ENCODE measurements at regions not wholly inside any gene's neighbourhood (a gene's known extent, or its start where the extent isn't known, plus 50 kb on each side); places are given as distances from the start of the nearest gene placed in this dataset.
"Not testable (repeated sequence)": the region's sequence is repeated elsewhere in the genome, so short reads cannot be mapped to it uniquely, and the experiment has no call there.

GRCh38 chr11:43135966-43136534 is 175.7 kb upstream of the API5 start:
- no peak for DNase-seq
- Histone ChIP-seq H3K4me1 (no peaks in the 10 kb centered on the region), H3K4me3 (no peak overlapping the region), H3K27ac (no peak overlapping the region), H3K36me3 (no peaks in the 10 kb centered on the region), H3K27me3 (no peaks in the 10 kb centered on the region), H3K9me3 (replicated peaks) (no peaks in the 10 kb centered on the region)

- peak; percentile 17 to 48 for DNase-seq
- H3K4me3 ChIP-seq = no peak overlapping the region
- no peaks in the 10 kb centered on the region for H3K27me3 ChIP-seq
- H3K27ac ChIP-seq = no peak overlapping the region
- H3K4me1 ChIP-seq = no peaks in the 10 kb centered on the region
- H3K36me3 ChIP-seq = no peaks in the 10 kb centered on the region
- no peaks in the 10 kb centered on the region for H3K9me3 ChIP-seq (replicated peaks)
Measured at GRCh38 chr11:43138621-43139140, 173.1 kb upstream of the API5 start.

- no peak for DNase-seq
- Histone ChIP-seq H3K27me3 (no peaks in the 10 kb centered on the region), H3K27ac (no peak overlapping the region), H3K36me3 (no peaks in the 10 kb centered on the region), H3K4me1 (no peaks in the 10 kb centered on the region), H3K4me3 (no peak overlapping the region), H3K9me3 (replicated peaks) (no peaks in the 10 kb centered on the region)
Measured at GRCh38 chr11:43145653-43146052, 166.1 kb upstream of the API5 start.

- no peaks in the 10 kb centered on the region for H3K4me1 ChIP-seq
- H3K27ac ChIP-seq = no peak overlapping the region
- H3K9me3 ChIP-seq (replicated peaks) = no peaks in the 10 kb centered on the region
- DNase-seq = no peak
- no peaks in the 10 kb centered on the region for H3K27me3 ChIP-seq
- H3K4me3 ChIP-seq = no peak overlapping the region
- H3K36me3 ChIP-seq = no peaks in the 10 kb centered on the region
Measured at GRCh38 chr11:43150697-43151096, 161.1 kb upstream of the API5 start.

- Histone ChIP-seq H3K27me3 (no peaks in the 10 kb centered on the region), H3K4me3 (no peak overlapping the region)
- DNase-seq = no peak
Measured at GRCh38 chr11:43164831-43165230, 147.0 kb upstream of the API5 start.

GRCh38 chr11:43165393-43165792 is 146.4 kb upstream of the API5 start:
- H3K27ac ChIP-seq; H3K36me3 ChIP-seq; H3K27me3 ChIP-seq; H3K4me1 ChIP-seq; H3K9me3 ChIP-seq (replicated peaks); H3K4me3 ChIP-seq: not testable (repeated sequence)
- DNase-seq = peak in 1 of 2 experiments; percentile 4

More at GRCh38 chr11:43164831-43165230, 147.0 kb upstream of the API5 start:
- Histone ChIP-seq H3K9me3 (replicated peaks) (no peaks in the 10 kb centered on the region), H3K27ac (no peak overlapping the region), H3K36me3 (no peaks in the 10 kb centered on the region), H3K4me1 (no peaks in the 10 kb centered on the region)

GRCh38 chr11:43168241-43168640 is 143.6 kb upstream of the API5 start:
- H3K27me3 ChIP-seq; DNase-seq; H3K9me3 ChIP-seq (replicated peaks); H3K4me1 ChIP-seq; H3K4me3 ChIP-seq; H3K36me3 ChIP-seq; H3K27ac ChIP-seq: not testable (repeated sequence)

- no peak overlapping the region for H3K4me3 ChIP-seq
- H3K9me3 ChIP-seq (replicated peaks) = no peaks in the 10 kb centered on the region
- H3K27ac ChIP-seq = no peak overlapping the region
- H3K27me3 ChIP-seq = no peaks in the 10 kb centered on the region
- H3K36me3 ChIP-seq = no peaks in the 10 kb centered on the region
- DNase-seq = no peak
- no peaks in the 10 kb centered on the region for H3K4me1 ChIP-seq
Measured at GRCh38 chr11:43172477-43172876, 139.3 kb upstream of the API5 start.

GRCh38 chr11:43177975-43178374 is 133.8 kb upstream of the API5 start:
- no peak for DNase-seq
- H3K36me3 ChIP-seq = no peaks in the 10 kb centered on the region
- H3K4me1 ChIP-seq = no peaks in the 10 kb centered on the region
- no peaks in the 10 kb centered on the region for H3K9me3 ChIP-seq (replicated peaks)
- no peak overlapping the region for H3K4me3 ChIP-seq
- H3K27me3 ChIP-seq = no peaks in the 10 kb centered on the region
- H3K27ac ChIP-seq = no peak overlapping the region

- not testable (repeated sequence) for H3K4me1 ChIP-seq; DNase-seq; H3K27ac ChIP-seq; H3K4me3 ChIP-seq; H3K27me3 ChIP-seq; H3K9me3 ChIP-seq (replicated peaks); H3K36me3 ChIP-seq
Measured at GRCh38 chr11:43194459-43194858, 117.3 kb upstream of the API5 start.

GRCh38 chr11:43197379-43197778 is 114.4 kb upstream of the API5 start:
- no peaks in the 10 kb centered on the region for H3K9me3 ChIP-seq (replicated peaks)
- peak; percentile 5 to 36 for DNase-seq
- no peaks in the 10 kb centered on the region for H3K4me1 ChIP-seq
- H3K27me3 ChIP-seq = no peaks in the 10 kb centered on the region
- no peaks in the 10 kb centered on the region for H3K36me3 ChIP-seq
- H3K4me3 ChIP-seq = no peak overlapping the region
- no peak overlapping the region for H3K27ac ChIP-seq

- H3K27ac ChIP-seq = no peak overlapping the region
- DNase-seq = no peak
- H3K27me3 ChIP-seq = no peaks in the 10 kb centered on the region
- H3K4me1 ChIP-seq = no peaks in the 10 kb centered on the region
- H3K36me3 ChIP-seq = no peaks in the 10 kb centered on the region
- no peak overlapping the region for H3K4me3 ChIP-seq
- no peaks in the 10 kb centered on the region for H3K9me3 ChIP-seq (replicated peaks)
Measured at GRCh38 chr11:43200031-43200430, 111.8 kb upstream of the API5 start.

- no peak for DNase-seq
- Histone ChIP-seq H3K4me3 (no peak overlapping the region), H3K27me3 (no peaks in the 10 kb centered on the region), H3K27ac (no peak overlapping the region), H3K4me1 (no peaks in the 10 kb centered on the region), H3K9me3 (replicated peaks) (no peaks in the 10 kb centered on the region), H3K36me3 (no peaks in the 10 kb centered on the region)
Measured at GRCh38 chr11:43212279-43212678, 99.5 kb upstream of the API5 start.

GRCh38 chr11:43214471-43214870 is 97.3 kb upstream of the API5 start:
- DNase-seq = peak in 1 of 2 experiments; percentile 15
- Histone ChIP-seq H3K4me3 (no peak overlapping the region), H3K27me3 (no peaks in the 10 kb centered on the region), H3K36me3 (no peaks in the 10 kb centered on the region), H3K9me3 (replicated peaks) (no peaks in the 10 kb centered on the region), H3K4me1 (no peaks in the 10 kb centered on the region), H3K27ac (no peak overlapping the region)

GRCh38 chr11:43217849-43218248 is 93.9 kb upstream of the API5 start:
- no peak overlapping the region for H3K4me3 ChIP-seq
- no peaks in the 10 kb centered on the region for H3K27me3 ChIP-seq
- H3K36me3 ChIP-seq = no peaks in the 10 kb centered on the region
- H3K9me3 ChIP-seq (replicated peaks) = no peaks in the 10 kb centered on the region
- no peak for DNase-seq
- no peak overlapping the region for H3K27ac ChIP-seq
- no peaks in the 10 kb centered on the region for H3K4me1 ChIP-seq

GRCh38 chr11:43222215-43222614 is 89.6 kb upstream of the API5 start:
- H3K4me1 ChIP-seq = no peaks in the 10 kb centered on the region
- DNase-seq = no peak
- H3K27ac ChIP-seq = no peak overlapping the region
- H3K36me3 ChIP-seq = no peaks in the 10 kb centered on the region
- H3K27me3 ChIP-seq = no peaks in the 10 kb centered on the region; the same call in 1 of the 2 replicates
- no peaks in the 10 kb centered on the region for H3K9me3 ChIP-seq (replicated peaks)
- no peak overlapping the region for H3K4me3 ChIP-seq
